ENCODE measurements at regions not wholly inside any gene's neighbourhood (a gene's known extent, or its start where the extent isn't known, plus 50 kb on each side); places are given as distances from the start of the nearest gene placed in this dataset.
"Not testable (repeated sequence)": the region's sequence is repeated elsewhere in the genome, so short reads cannot be mapped to it uniquely, and the experiment has no call there.

DNA sequence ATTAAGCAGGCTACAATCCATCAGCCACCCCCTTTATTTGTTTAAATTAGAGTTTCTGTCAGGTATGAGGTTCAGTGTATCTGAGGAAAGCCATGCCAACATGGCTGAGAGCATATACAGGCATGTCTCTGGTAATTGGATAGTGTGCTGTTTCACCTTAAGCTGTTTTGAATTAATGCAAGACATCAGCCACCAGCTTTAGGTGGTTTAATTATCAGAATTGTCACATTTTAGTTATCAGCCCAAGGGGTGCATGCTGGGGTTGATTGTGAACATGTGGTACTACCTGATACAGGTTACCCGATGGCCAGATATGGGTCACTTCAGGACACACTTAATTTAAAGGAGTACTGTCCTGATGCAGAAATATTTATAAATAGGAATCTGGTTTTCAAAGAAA, 353.2 kb upstream of the TENM3 start:
- Histone ChIP-seq H3K9ac (ENCODE audit: low read length) (no peak overlapping the region), H4K20me1 (ENCODE audit: insufficient read depth, low read depth, low read length) (no peaks in the 10 kb centered on the region), H3K79me2 (ENCODE audit: low read length) (no peaks in the 10 kb centered on the region), H3K27ac (ENCODE audit: low read length) (no peak overlapping the region), H3K4me2 (ENCODE audit: low read depth, low read length, poor library complexity, severe bottlenecking) (no peak overlapping the region), H3K9me2 (replicated peaks; ENCODE audit: insufficient read depth, low read length) (no peaks in the 10 kb centered on the region), H3K4me3 (ENCODE audit: low read length) (no peak overlapping the region), H2AFZ (ENCODE audit: low read length) (no peak overlapping the region), H3K4me1 (ENCODE audit: low read length) (no peaks in the 10 kb centered on the region), H3K27me3 (ENCODE audit: low read length) (no peaks in the 10 kb centered on the region), H3K36me3 (ENCODE audit: insufficient read depth, low read length) (no peaks in the 10 kb centered on the region), H3K9me3 (ENCODE audit: low read length) (no peaks in the 10 kb centered on the region)
- no peak for DNase-seq

DNA sequence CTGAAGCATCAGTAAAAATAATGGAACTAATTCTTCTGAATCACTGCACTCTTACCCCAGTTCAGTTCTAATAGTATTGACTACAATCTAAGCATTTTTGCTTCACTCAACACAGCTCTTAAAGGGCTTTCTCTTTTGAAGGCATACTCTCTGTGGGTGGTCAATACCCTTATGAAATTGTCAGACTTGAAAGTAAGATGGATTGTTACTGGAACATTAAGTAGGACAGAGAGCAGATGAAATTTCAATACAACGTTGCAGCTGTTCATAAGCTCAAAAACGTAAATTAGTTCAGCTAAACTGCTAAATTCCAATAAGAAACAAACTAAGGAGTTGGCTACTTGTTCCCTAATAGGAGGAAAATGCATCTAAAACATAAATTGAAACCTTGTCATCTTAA, 352.3 kb upstream of the TENM3 start:
- H3K4me3 ChIP-seq (ENCODE audit: low read length), result no peak overlapping the region
- H3K4me1 ChIP-seq (ENCODE audit: low read length), result no peaks in the 10 kb centered on the region
- no peak overlapping the region for H2AFZ ChIP-seq (ENCODE audit: low read length)
- no peaks in the 10 kb centered on the region for H3K27me3 ChIP-seq (ENCODE audit: low read length)
- no peak overlapping the region for H3K4me2 ChIP-seq (ENCODE audit: low read depth, low read length, poor library complexity, severe bottlenecking)
- H3K36me3 ChIP-seq (ENCODE audit: insufficient read depth, low read length), result no peaks in the 10 kb centered on the region
- DNase-seq, result no peak
- no peaks in the 10 kb centered on the region for H4K20me1 ChIP-seq (ENCODE audit: insufficient read depth, low read depth, low read length)
- H3K9ac ChIP-seq (ENCODE audit: low read length), result no peak overlapping the region
- no peak overlapping the region for H3K27ac ChIP-seq (ENCODE audit: low read length)
- H3K9me2 ChIP-seq (replicated peaks; ENCODE audit: insufficient read depth, low read length), result no peaks in the 10 kb centered on the region
- no peaks in the 10 kb centered on the region for H3K9me3 ChIP-seq (ENCODE audit: low read length)
- H3K79me2 ChIP-seq (ENCODE audit: low read length), result no peaks in the 10 kb centered on the region

DNA sequence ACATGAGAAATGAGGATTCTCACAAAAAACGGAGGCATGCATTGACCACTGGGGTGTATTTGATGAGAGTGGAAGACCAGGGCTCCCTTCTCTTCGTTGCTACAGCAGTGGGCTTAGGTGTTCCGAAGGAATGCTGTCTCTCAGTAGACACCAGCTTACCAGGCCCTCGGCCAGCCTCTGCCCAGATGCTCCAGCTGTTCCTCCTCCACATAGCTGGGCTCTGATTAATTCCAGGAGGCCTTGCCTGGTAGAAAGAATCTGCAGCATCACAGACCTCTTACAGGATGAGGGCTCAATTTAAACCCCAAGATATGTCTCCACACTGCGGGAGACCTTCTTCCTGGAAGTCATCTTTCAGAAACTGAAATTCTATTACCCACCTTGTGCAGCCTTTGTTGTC, 346.6 kb upstream of the TENM3 start:
- no peaks in the 10 kb centered on the region for H3K27me3 ChIP-seq (ENCODE audit: low read length)
- no peaks in the 10 kb centered on the region for H3K79me2 ChIP-seq (ENCODE audit: low read length)
- no peak for DNase-seq
- no peaks in the 10 kb centered on the region for H4K20me1 ChIP-seq (ENCODE audit: insufficient read depth, low read depth, low read length)
- no peak overlapping the region for H3K4me3 ChIP-seq (ENCODE audit: low read length)
- no peaks in the 10 kb centered on the region for H3K9me3 ChIP-seq (ENCODE audit: low read length)
- H3K4me2 ChIP-seq (ENCODE audit: low read depth, low read length, poor library complexity, severe bottlenecking), result no peak overlapping the region
- H3K9me2 ChIP-seq (replicated peaks; ENCODE audit: insufficient read depth, low read length), result no peaks in the 10 kb centered on the region
- H3K4me1 ChIP-seq (ENCODE audit: low read length), result no peaks in the 10 kb centered on the region
- no peaks in the 10 kb centered on the region for H3K36me3 ChIP-seq (ENCODE audit: insufficient read depth, low read length)
- H3K27ac ChIP-seq (ENCODE audit: low read length), result no peak overlapping the region
- no peak overlapping the region for H2AFZ ChIP-seq (ENCODE audit: low read length)
- no peak overlapping the region for H3K9ac ChIP-seq (ENCODE audit: low read length)

DNA sequence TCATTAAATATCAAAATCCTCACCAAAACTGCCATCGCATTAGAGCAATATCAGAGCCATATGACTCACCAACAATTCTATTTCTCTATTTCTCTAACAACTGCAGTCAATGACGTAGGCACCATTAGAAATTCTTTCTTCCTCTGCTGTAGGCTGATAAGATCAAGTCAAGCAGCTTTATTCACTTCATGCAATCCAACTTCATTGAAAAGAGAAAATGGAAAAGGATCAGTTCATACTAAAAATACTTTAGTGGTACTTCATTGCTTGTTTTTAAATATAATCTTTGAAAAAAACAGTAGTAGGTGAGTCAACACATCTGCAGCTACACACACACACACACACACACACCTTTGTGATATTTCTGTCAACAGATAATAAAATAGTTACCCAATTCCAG, 345.3 kb upstream of the TENM3 start:
- Histone ChIP-seq H3K4me1 (ENCODE audit: low read length) (no peaks in the 10 kb centered on the region), H3K4me2 (ENCODE audit: low read depth, low read length, poor library complexity, severe bottlenecking) (no peak overlapping the region), H3K79me2 (ENCODE audit: low read length) (no peaks in the 10 kb centered on the region), H3K27me3 (ENCODE audit: low read length) (no peaks in the 10 kb centered on the region), H4K20me1 (ENCODE audit: insufficient read depth, low read depth, low read length) (no peaks in the 10 kb centered on the region), H3K27ac (ENCODE audit: low read length) (no peak overlapping the region), H3K36me3 (ENCODE audit: insufficient read depth, low read length) (no peaks in the 10 kb centered on the region), H3K9me3 (ENCODE audit: low read length) (no peaks in the 10 kb centered on the region), H3K9me2 (replicated peaks; ENCODE audit: insufficient read depth, low read length) (no peaks in the 10 kb centered on the region), H3K9ac (ENCODE audit: low read length) (no peak overlapping the region), H2AFZ (ENCODE audit: low read length) (no peak overlapping the region), H3K4me3 (ENCODE audit: low read length) (no peak overlapping the region)
- no peak for DNase-seq

DNA sequence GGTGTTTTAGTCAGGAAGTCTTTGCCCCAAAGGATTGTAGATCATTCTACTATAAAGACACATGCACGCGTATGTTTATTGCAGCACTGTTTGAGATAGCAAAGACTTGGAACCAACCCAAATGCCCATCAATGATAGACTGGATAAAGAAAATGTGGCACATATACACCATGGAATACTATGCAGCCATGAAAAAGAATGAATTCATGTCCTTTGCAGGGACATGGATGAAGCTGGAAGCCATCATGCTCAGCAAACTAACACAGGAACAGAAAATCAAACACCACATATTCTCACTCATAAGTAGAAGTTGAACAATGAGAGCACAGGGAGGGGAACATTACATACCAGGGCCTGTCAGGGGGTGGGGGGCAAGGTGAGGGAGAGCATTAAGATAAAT, 340.8 kb upstream of the TENM3 start:
- H3K36me3 ChIP-seq (ENCODE audit: insufficient read depth, low read length); DNase-seq; H3K79me2 ChIP-seq (ENCODE audit: low read length); H3K4me3 ChIP-seq (ENCODE audit: low read length); H2AFZ ChIP-seq (ENCODE audit: low read length); H3K4me1 ChIP-seq (ENCODE audit: low read length); H3K27me3 ChIP-seq (ENCODE audit: low read length); H3K9ac ChIP-seq (ENCODE audit: low read length); H3K4me2 ChIP-seq (ENCODE audit: low read depth, low read length, poor library complexity, severe bottlenecking); H3K27ac ChIP-seq (ENCODE audit: low read length); H3K9me3 ChIP-seq (ENCODE audit: low read length); H3K9me2 ChIP-seq (replicated peaks; ENCODE audit: insufficient read depth, low read length); H4K20me1 ChIP-seq (ENCODE audit: insufficient read depth, low read depth, low read length): not testable (repeated sequence)

DNA sequence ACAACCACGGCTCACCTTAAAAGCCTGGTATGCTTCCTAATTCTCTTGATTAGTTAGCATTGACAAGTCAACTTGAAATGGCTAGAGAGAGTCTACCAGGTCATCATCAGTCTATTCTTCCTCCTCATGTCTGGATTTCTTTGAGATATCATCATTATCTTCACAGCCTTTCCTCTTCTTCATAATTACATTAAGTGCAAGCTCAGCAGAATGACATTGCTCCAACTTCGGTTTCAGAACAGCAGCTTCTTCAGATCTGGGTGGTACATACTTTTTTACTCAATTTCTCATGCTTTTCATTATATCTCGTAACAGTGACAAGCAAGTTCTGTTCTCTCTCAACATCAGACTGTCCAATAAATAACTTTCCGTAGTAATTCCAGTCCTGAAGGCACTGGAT, 337.5 kb upstream of the TENM3 start:
- H3K79me2 ChIP-seq (ENCODE audit: low read length), result no peaks in the 10 kb centered on the region
- DNase-seq, result no peak
- no peaks in the 10 kb centered on the region for H3K9me3 ChIP-seq (ENCODE audit: low read length)
- H3K4me2 ChIP-seq (ENCODE audit: low read depth, low read length, poor library complexity, severe bottlenecking), result no peak overlapping the region
- no peak overlapping the region for H3K27ac ChIP-seq (ENCODE audit: low read length)
- H2AFZ ChIP-seq (ENCODE audit: low read length), result no peak overlapping the region
- H3K9ac ChIP-seq (ENCODE audit: low read length), result no peak overlapping the region
- H3K4me1 ChIP-seq (ENCODE audit: low read length), result no peaks in the 10 kb centered on the region
- H4K20me1 ChIP-seq (ENCODE audit: insufficient read depth, low read depth, low read length), result no peaks in the 10 kb centered on the region
- no peaks in the 10 kb centered on the region for H3K27me3 ChIP-seq (ENCODE audit: low read length)
- no peaks in the 10 kb centered on the region for H3K9me2 ChIP-seq (replicated peaks; ENCODE audit: insufficient read depth, low read length)
- H3K4me3 ChIP-seq (ENCODE audit: low read length), result no peak overlapping the region
- no peaks in the 10 kb centered on the region for H3K36me3 ChIP-seq (ENCODE audit: insufficient read depth, low read length)

DNA sequence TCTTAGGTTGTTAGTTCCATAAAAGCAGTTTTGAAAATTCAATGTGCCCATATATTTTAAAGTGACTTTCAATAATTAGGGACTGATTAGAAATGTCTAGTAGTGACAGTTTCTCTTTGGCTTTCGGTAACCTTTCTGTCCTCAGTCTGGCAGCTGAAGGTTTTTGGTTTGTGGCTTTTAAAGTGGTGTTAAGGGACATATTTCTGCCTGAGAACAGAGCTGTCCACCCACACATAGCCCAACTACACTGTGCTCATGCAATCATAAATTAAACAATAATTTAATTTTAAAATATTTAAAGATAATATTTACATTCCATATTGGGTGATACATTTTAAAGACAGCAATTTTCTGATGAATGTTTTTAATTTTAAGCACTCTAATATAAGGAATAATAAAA, 335.0 kb upstream of the TENM3 start:
- no peaks in the 10 kb centered on the region for H3K27me3 ChIP-seq (ENCODE audit: low read length)
- no peaks in the 10 kb centered on the region for H4K20me1 ChIP-seq (ENCODE audit: insufficient read depth, low read depth, low read length)
- no peaks in the 10 kb centered on the region for H3K9me2 ChIP-seq (replicated peaks; ENCODE audit: insufficient read depth, low read length)
- no peaks in the 10 kb centered on the region for H3K9me3 ChIP-seq (ENCODE audit: low read length)
- H3K4me3 ChIP-seq (ENCODE audit: low read length), result no peak overlapping the region
- H3K4me1 ChIP-seq (ENCODE audit: low read length), result no peaks in the 10 kb centered on the region
- no peak for DNase-seq
- no peak overlapping the region for H3K27ac ChIP-seq (ENCODE audit: low read length)
- H3K79me2 ChIP-seq (ENCODE audit: low read length), result no peaks in the 10 kb centered on the region
- H3K4me2 ChIP-seq (ENCODE audit: low read depth, low read length, poor library complexity, severe bottlenecking), result no peak overlapping the region
- H3K9ac ChIP-seq (ENCODE audit: low read length), result no peak overlapping the region
- no peaks in the 10 kb centered on the region for H3K36me3 ChIP-seq (ENCODE audit: insufficient read depth, low read length)
- H2AFZ ChIP-seq (ENCODE audit: low read length), result no peak overlapping the region

DNA sequence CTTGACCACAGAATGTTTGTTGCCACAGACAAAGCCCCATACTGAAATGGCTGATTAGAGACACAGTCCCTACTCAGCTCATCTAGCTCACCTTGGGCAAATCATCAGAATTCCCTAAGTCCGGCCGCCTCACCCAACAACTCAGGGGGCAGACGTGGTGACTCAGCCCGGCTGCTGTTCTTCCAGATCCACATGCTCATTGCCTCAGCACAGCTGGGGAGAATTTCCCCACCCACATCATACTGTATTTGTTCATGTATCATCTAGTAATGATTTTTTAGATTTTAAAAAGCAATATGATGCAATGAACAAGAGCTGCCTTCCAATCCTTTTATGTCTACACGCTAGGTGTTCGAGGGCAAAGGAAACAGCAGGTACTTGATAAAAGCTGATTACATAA, 333.8 kb upstream of the TENM3 start:
- H3K4me3 ChIP-seq (ENCODE audit: low read length), result no peak overlapping the region
- H3K9me2 ChIP-seq (replicated peaks; ENCODE audit: insufficient read depth, low read length), result no peaks in the 10 kb centered on the region
- H3K9me3 ChIP-seq (ENCODE audit: low read length), result no peaks in the 10 kb centered on the region
- H3K27me3 ChIP-seq (ENCODE audit: low read length), result no peaks in the 10 kb centered on the region
- H3K27ac ChIP-seq (ENCODE audit: low read length), result no peak overlapping the region
- H3K4me1 ChIP-seq (ENCODE audit: low read length), result no peaks in the 10 kb centered on the region
- no peaks in the 10 kb centered on the region for H3K36me3 ChIP-seq (ENCODE audit: insufficient read depth, low read length)
- H3K4me2 ChIP-seq (ENCODE audit: low read depth, low read length, poor library complexity, severe bottlenecking), result no peak overlapping the region
- no peaks in the 10 kb centered on the region for H4K20me1 ChIP-seq (ENCODE audit: insufficient read depth, low read depth, low read length)
- H3K9ac ChIP-seq (ENCODE audit: low read length), result no peak overlapping the region
- DNase-seq, result no peak
- no peaks in the 10 kb centered on the region for H3K79me2 ChIP-seq (ENCODE audit: low read length)
- no peak overlapping the region for H2AFZ ChIP-seq (ENCODE audit: low read length)

DNA sequence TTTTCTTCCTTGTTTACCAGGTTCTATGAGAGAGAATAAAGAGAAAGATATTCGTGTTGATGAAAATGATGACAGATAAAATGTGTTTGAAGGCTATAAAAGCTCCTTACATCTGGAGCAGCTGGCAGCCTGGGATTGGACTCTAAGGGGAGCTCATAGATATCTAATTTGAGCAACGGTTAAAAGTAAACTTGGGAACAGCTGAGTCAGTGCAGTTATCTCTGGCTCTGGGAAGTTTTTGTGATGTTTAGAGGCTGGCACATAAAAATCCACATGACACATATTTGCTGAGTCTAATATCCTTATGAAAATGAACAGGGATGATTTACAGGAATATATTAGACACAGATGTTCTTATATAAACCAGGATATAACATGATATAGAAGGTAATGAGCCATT, 331.8 kb upstream of the TENM3 start:
- Histone ChIP-seq H3K4me1 (ENCODE audit: low read length) (no peaks in the 10 kb centered on the region), H3K9ac (ENCODE audit: low read length) (no peak overlapping the region), H3K27ac (ENCODE audit: low read length) (no peak overlapping the region), H3K9me3 (ENCODE audit: low read length) (no peaks in the 10 kb centered on the region), H2AFZ (ENCODE audit: low read length) (no peak overlapping the region), H3K4me3 (ENCODE audit: low read length) (no peak overlapping the region), H3K4me2 (ENCODE audit: low read depth, low read length, poor library complexity, severe bottlenecking) (no peak overlapping the region), H3K79me2 (ENCODE audit: low read length) (no peaks in the 10 kb centered on the region), H4K20me1 (ENCODE audit: insufficient read depth, low read depth, low read length) (no peaks in the 10 kb centered on the region), H3K9me2 (replicated peaks; ENCODE audit: insufficient read depth, low read length) (no peaks in the 10 kb centered on the region), H3K36me3 (ENCODE audit: insufficient read depth, low read length) (no peaks in the 10 kb centered on the region), H3K27me3 (ENCODE audit: low read length) (no peaks in the 10 kb centered on the region)
- no peak for DNase-seq
